ENCODE measurements at regions not wholly inside any gene's neighbourhood (a gene's known extent, or its start where the extent isn't known, plus 50 kb on each side); places are given as distances from the start of the nearest gene placed in this dataset.
"Not testable (repeated sequence)": the region's sequence is repeated elsewhere in the genome, so short reads cannot be mapped to it uniquely, and the experiment has no call there.

DNA sequence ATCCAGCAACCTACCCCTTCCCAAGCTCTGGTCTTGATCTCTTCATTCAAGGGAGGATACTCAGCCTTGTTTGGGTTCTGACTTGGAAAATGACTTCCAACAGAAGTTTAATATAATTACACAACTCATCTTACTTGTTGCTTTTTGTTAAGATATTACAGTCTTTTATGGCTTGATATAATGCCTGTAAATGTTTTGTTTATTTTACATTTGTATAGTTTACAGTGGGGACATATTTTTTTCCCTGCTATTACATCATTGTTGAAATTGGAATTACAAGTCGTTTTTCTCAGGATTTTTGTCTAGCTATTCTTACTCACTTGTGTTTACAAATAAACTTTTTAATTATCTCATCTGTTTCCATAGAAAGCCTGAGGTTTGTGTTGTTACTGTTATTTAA is 436.0 kb downstream of the CNTNAP4 start:
- DNase-seq (ENCODE audit: low spot score), result no peak
- no peak for ATAC-seq

- not testable (repeated sequence) for ATAC-seq; DNase-seq (ENCODE audit: low spot score)
These were observed 439.1 kb downstream of the CNTNAP4 start for GRCh38 chr16:76716251-76716650.

GRCh38 chr16:76724181-76724580 is 447.0 kb downstream of the CNTNAP4 start:
- ATAC-seq, result no peak

GRCh38 chr16:76729525-76729924 is 452.3 kb downstream of the CNTNAP4 start:
- ATAC-seq (no peak), DNase-seq (ENCODE audit: low spot score) (no peak)

More at GRCh38 chr16:76724181-76724580, 447.0 kb downstream of the CNTNAP4 start:
- no peak for DNase-seq (ENCODE audit: low spot score)

- DNase-seq (ENCODE audit: low spot score), result no peak
- no peak for ATAC-seq
These were observed 455.7 kb downstream of the CNTNAP4 start for GRCh38 chr16:76732894-76733293.

DNA sequence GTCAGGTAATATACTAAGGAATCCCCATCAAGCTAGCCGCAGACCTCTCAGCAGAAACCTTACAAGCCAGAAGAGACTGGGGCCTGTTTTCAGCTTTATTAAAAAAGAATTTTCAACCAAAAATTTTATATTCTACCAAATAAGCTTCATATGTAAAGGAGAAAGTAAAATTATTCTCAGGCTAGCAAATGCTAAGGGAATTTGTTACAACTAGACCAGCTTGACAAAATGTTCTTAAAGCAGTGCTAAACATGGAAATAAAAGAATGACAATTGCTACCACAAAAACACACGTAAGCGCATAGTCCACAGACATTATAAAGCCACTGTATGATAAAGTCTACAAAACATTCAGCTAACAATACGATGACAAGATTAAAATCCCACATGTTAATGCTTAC is 449.4 kb upstream of the MON1B start:
- no peak for ATAC-seq
- no peak for DNase-seq (ENCODE audit: low spot score)

DNA sequence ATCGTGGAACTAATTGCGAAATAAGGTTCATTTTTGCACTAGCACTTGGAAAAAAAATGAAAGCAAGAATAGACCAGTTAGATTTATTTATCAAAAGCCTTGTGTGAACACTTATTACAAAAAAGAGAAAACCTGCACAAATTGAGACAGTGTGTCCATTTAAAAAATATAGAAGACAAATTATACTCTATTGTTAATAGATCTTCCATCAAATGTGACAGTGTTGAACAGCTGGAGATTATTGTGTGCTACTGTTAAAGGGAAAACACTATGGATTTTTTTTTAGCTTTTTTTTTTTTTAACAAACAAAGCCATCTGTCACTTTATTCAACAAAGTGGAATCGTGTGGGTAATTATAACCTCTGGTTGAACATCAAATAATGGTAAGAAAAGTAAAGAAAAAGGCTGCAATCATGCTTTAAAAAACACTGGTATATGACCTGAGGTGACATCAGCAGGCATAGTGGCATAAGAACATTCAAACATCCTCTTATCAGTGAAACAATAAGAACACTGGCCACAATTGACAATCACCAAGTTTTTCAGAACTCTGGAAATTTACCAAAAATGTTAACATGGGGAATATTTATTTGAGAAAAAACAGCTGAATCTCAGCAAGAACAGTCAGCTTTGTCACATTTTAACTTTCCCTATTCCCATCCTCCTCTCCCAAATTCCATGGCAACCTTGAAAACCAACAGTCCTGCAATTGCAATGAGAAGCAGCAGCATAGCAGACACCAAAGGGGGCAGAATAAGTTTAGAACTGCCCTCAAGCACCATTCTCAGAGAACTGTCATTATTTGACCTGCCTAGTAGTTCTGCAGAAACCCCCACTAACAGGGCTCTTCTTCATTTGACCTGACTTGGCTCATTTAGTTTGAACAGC is 442.3 kb upstream of the MON1B start:
- DNase-seq (ENCODE audit: low spot score) (no peak), ATAC-seq (no peak)

- no peak for ATAC-seq
- no peak for DNase-seq (ENCODE audit: low spot score)
These were observed 441.1 kb upstream of the MON1B start for GRCh38 chr16:76749780-76750375.

DNA sequence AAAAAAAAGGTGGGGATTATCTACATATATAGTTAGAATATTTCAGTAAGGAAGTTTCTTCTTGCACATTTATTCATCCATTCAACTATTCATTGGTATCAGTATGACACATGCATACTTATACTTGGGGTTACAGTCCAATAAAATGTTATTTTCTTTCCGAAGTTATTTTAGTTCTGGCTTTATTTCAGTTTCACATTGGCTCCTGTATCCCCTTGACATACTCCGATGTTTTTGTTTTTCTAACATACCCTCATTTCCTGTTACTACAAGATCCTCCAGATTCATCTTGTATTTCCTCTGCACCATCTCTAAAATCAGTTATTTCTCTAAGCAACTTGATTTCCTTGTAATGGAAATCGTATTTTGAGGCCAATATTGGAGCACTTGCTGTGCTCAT is 435.5 kb upstream of the MON1B start:
- ATAC-seq, result no peak

DNA sequence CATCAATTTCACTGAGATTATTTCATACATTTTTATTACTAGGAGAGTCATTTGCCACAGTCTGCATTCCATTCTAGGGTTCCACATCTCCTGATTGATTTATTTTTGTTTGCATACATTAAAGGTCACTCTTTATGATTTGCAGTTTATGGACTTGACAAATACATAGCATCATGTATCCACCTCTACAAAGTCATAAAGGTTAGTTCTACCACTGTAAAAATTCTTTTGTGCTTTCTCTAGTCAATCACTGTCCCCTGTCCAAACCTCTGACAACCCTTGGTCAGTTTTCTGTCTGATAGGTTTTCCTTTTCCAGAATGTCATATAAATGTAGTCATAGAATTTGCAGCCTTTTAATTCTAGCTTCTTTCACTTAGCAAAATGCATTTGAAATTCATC is 434.6 kb upstream of the MON1B start:
- no peak for ATAC-seq
- DNase-seq (ENCODE audit: low spot score), result no peak

More for the DNA sequence above, 435.5 kb upstream of the MON1B start:
- no peak for DNase-seq (ENCODE audit: low spot score)

DNA sequence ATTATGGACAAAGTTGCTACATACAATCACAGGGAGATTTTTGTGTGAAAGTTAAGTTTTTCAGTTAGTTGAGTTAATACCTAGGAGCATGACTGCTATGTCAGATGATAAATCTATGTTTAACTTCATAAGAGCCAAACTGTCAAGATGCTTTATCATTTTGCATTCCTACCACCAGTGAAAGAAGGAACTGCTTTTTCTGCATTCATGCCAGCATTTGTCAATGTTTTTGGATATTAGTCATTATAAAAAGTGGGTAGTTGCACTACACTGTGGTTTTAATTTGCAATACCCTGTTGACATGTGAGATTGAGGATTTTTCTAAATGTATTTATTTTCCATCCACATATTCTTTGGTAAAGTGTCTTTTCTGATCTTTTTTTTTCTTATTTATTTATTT is 434.0 kb upstream of the MON1B start:
- no peak for ATAC-seq
- DNase-seq (ENCODE audit: low spot score), result no peak

- DNase-seq (ENCODE audit: low spot score), result no peak
- no peak for ATAC-seq
These were observed 424.5 kb upstream of the MON1B start for GRCh38 chr16:76766538-76766937.

- DNase-seq (ENCODE audit: low spot score) (no peak), ATAC-seq (no peak)
These were observed 422.7 kb upstream of the MON1B start for GRCh38 chr16:76768316-76768715.

GRCh38 chr16:76768948-76769347 is 422.0 kb upstream of the MON1B start:
- ATAC-seq (no peak), DNase-seq (ENCODE audit: low spot score) (no peak)

- DNase-seq (ENCODE audit: low spot score) (no peak), ATAC-seq (no peak)
These were observed 419.8 kb upstream of the MON1B start for GRCh38 chr16:76771216-76771615.

DNA sequence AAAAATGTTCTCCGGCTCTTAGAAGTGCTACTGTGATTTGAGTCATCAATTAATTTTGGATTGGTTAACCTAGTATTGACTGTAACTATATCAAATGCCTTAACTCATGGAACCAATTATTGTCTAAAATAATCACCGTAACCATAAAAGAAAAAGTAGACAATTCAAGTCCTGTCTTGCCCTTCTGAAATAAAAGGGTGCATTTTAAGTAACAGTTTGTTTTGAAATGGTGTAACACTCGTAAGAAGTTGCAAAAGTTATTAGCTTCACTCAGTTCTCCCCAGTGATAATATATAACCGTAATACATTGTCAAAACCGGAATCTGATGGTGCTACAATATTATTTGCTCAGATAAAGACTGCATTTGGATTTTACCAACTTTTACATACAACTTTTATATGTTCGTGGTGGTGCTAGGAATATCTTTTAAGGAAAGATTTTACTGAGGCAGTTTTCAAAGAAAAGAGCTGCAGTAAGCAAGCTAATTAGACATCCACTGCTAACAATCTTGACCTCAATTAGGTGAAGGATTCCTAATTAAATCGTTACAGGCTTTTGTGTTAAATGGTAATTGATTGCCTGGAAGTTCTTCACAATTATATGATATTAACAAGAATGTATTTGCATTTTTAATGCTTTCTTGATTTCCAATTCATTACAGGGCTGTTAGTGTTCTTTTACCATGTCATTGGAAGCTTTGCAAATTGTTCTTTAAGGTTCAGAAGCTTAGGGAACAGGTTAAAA is 413.1 kb upstream of the MON1B start:
- no peak for ATAC-seq
- no peak for DNase-seq (ENCODE audit: low spot score)

DNA sequence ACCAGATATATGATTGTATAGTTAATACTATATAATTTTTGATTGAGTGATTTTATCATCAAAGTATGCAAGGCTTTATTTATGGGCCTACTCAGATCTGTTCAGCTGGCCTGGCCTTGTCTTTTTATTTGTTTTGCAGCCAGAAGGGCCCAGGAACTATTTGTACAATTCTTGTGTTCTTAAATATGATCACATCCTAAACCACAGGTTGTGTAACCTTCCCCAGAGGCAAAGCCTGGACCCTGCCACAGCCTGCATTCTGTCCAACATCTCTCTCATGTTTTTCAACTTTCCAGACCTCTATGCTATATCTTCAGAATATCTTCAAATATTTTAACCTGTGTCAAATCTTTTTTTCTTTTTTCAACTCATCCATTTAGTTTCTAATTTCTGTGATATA is 410.4 kb upstream of the MON1B start:
- ATAC-seq (no peak), DNase-seq (ENCODE audit: low spot score) (no peak)

DNA sequence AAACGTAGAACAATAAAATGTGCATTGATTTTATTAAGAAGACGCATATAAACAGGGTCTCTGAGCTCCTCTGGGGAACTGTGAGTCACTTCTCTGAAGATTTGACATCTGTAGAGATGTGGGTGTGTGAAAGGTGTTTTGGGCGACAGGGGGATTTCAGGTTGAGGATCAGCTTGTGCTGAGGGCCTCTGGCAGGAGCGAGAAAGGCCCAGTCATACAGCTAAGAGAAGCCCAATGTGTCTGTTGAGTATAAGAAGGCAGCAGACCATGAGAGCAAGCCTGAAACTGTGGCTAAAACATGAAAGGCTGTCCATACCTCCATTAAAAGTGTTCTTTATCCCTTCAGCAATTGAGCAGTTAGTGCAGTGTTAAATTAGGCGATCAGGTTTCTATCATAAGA is 406.5 kb upstream of the MON1B start:
- ATAC-seq, result no peak
- no peak for DNase-seq (ENCODE audit: low spot score)

DNA sequence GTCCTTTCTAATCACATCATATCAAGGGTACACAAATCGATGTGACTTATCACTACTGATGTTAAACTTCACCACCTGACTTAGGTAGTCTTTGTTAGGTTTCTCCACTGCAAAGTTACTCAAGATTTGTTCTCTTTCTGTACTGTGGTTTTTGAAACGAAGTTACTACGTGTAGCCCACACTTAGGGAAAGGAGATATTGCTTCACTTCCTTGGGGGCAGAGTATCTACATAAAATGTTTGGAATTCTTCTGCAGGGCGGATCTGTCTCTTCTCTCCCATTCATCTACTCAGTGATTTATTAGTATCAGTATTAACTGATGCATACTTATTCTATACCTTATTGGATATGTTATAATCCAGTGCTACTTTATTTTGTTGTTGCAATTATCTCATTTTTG is 403.6 kb upstream of the MON1B start:
- no peak for DNase-seq (ENCODE audit: low spot score)

GRCh38 chr16:76791151-76791550 is 399.8 kb upstream of the MON1B start:
- ATAC-seq (no peak), DNase-seq (ENCODE audit: low spot score) (no peak)

More for the DNA sequence above, 403.6 kb upstream of the MON1B start:
- no peak for ATAC-seq

DNA sequence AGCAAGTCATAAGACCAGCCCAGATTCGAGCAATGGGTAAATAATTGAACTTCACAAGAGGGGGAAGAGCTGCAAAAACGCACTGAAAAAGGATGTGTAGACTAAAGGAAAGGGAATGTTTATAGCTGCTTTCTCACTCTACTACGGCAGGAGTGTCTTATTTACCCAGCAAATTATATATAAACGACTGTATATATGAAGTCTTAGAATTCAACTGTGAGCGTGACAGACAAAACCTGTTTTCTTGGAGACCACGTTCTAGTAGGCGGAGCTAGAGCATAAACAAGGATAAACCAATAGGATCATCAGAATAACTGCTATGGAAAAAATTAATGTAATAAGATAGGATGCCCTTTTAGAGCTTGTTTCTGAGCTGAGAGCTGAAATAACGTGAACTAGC is 394.6 kb upstream of the MON1B start:
- ATAC-seq, result no peak
- DNase-seq (ENCODE audit: low spot score), result no peak

- no peak for ATAC-seq
- DNase-seq (ENCODE audit: low spot score), result no peak
These were observed 394.0 kb upstream of the MON1B start for GRCh38 chr16:76796978-76797377.
